Stomach smooth muscle (tissue), 2 donors: ENCODE measurements at regions not wholly inside any gene's neighbourhood (a gene's known extent, or its start where the extent isn't known, plus 50 kb on each side); places are given as distances from the start of the nearest gene placed in this dataset.
"Not testable (repeated sequence)": the region's sequence is repeated elsewhere in the genome, so short reads cannot be mapped to it uniquely, and the experiment has no call there.

Experiments
- H3K27ac ChIP-seq: one replicate; pipeline ENCODE4 v1.7.0; 2013; ENCODE audit warnings: mild to moderate bottlenecking, low read length, inconsistent platforms
- H3K27me3 ChIP-seq, 2 donors: one replicate each; pipeline ENCODE4 v1.7.0; 2013; ENCODE audit warnings: low read length in 2 of 2; ENCODE audit not compliant: insufficient read depth in 2 of 2, control insufficient read depth in 1 of 2
- H3K36me3 ChIP-seq, 2 donors: one replicate each; pipeline ENCODE4 v1.7.0; 2013; ENCODE audit warnings: low read length in 2 of 2; ENCODE audit not compliant: control insufficient read depth in 2 of 2, insufficient read depth in 2 of 2
- H3K4me1 ChIP-seq: one replicate; pipeline ENCODE4 v1.7.0; 2013; ENCODE audit warnings: low read length; ENCODE audit not compliant: control insufficient read depth, insufficient read depth
- H3K4me3 ChIP-seq, 2 donors: one replicate each; pipeline ENCODE4 v1.7.0; 2013; ENCODE audit warnings: low read length in 2 of 2
- H3K9ac ChIP-seq, 2 donors: one replicate each; pipeline ENCODE4 v1.7.0; 2013; ENCODE audit warnings: low read length in 2 of 2, mild to moderate bottlenecking in 1 of 2
- H3K9me3 ChIP-seq, 2 donors: one replicate each; pipeline ENCODE4 v1.7.0; 2013; ENCODE audit warnings: low read length in 2 of 2; ENCODE audit not compliant: control insufficient read depth in 2 of 2
- donor health status: healthy.
- donor health status: Pancreatic carcinoma.

GRCh38 chr20:28616354-28616753 is 2641.1 kb upstream of the DEFB115 start:
- no peaks in the 10 kb centered on the region for H3K4me1 ChIP-seq
- no peak overlapping the region for H3K9ac ChIP-seq
- peaks cover 0 to 3% of the 10 kb centered on the region in 2 donors for H3K9me3 ChIP-seq
- no peak overlapping the region for H3K4me3 ChIP-seq
- H3K27ac ChIP-seq, result no peak overlapping the region
- H3K36me3 ChIP-seq, result no peaks in the 10 kb centered on the region
- no peaks in the 10 kb centered on the region for H3K27me3 ChIP-seq

- H3K27me3 ChIP-seq, H3K27ac ChIP-seq, H3K4me3 ChIP-seq, H3K36me3 ChIP-seq, H3K9ac ChIP-seq, H3K9me3 ChIP-seq, H3K4me1 ChIP-seq: not testable (repeated sequence)
Observed at GRCh38 chr20:28619956-28620651, 2637.4 kb upstream of the DEFB115 start.

GRCh38 chr20:28625112-28625511 is 2632.4 kb upstream of the DEFB115 start:
- H3K4me1 ChIP-seq, H3K4me3 ChIP-seq, H3K36me3 ChIP-seq, H3K27me3 ChIP-seq, H3K27ac ChIP-seq, H3K9me3 ChIP-seq, H3K9ac ChIP-seq: not testable (repeated sequence)

GRCh38 chr20:28640831-28641230 is 2616.6 kb upstream of the DEFB115 start:
- not testable (repeated sequence) for H3K4me3 ChIP-seq, H3K27ac ChIP-seq, H3K4me1 ChIP-seq, H3K9me3 ChIP-seq, H3K36me3 ChIP-seq, H3K9ac ChIP-seq, H3K27me3 ChIP-seq
